Dermis blood vessel endothelial cell (primary cell): ENCODE measurements at regions not wholly inside any gene's neighbourhood (a gene's known extent, or its start where the extent isn't known, plus 50 kb on each side); places are given as distances from the start of the nearest gene placed in this dataset.

Source experiments
- DNase-seq: peaks from one replicate; pipeline ENCODE4 v3.0.0; 2010

DNA sequence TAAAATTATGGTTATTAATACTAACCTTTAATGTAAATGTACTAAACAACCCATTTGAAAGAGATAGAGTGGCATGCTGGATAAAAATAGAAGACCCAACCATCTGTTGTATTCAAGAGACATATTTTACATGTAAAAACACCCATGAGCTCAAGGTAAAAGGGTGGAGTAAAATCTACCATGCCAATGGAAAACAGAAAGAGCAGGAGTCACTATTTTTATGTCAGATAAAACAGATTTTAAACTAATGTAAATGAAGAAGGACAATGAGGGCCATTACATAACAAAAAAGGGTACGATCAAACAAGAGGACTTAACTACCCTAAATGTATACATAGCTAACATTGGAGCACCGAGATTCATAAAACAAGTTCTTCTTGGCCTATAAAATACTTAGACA is 66.3 kb downstream of the ITM2A start:
- DNase-seq, result no peak

DNA sequence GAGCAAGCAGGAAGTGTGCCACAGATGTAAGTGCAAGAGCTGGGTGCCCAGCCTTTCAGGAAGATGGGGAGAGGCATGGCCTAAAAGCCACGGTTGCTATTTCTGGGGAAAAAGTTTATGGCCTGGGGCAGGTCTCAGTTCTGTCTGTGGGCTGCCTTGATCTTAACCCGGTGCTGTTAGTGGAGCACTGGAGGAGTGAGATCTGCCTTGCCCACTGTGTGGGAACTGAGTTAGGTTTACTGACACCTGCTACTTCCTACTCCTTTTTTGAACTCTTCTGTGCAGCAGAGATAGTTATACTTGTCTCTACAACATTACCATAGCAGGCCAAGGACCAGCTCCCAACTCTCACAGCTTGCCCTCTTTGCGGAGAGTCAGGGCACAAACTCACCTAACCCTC is 76.5 kb downstream of the ITM2A start:
- no peak for DNase-seq

- DNase-seq, result no peak
Measured at GRCh38 chrX:79288733-79289132, 78.4 kb downstream of the ITM2A start.

DNA sequence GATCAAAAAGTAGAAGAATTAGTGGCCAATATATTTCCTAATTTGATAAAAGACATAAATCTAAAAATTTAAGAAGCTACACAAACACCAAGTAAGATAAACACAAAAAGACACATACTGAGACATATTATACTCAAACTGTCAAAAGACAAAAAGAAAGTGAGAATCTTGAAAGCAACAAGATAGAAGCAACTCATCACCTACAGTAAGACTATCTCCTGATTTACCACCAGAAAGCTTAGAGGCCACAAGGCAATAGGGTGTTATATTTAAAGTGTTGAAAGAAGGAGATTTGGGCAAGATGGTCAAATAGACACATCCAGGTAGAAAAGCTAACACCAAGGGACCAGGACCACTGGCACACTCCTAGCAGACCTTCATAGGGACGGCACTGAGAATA is 79.4 kb downstream of the ITM2A start:
- DNase-seq, result no peak

DNA sequence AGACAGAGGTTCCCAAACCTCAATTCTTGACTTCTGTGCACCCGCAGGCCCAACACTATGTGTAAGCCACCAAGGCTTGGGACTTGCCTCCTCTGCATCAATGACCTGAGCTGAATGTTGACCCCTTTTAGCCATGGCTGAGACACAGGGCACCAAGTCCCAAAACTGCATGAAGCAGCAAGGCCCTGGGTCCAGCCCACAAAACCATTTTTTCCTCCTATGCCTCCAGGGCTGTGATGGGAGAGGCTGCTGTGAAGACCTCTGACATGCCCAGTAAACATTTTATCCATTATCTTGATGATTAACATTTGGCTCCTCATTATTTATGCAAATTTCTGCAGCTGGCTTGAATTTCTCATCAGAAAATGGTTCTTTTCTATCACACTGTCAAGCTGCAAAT is 85.4 kb downstream of the ITM2A start:
- DNase-seq, result no peak

- peak; percentile 59 for DNase-seq
Measured at GRCh38 chrX:79270401-79270800, 96.7 kb downstream of the ITM2A start.

DNA sequence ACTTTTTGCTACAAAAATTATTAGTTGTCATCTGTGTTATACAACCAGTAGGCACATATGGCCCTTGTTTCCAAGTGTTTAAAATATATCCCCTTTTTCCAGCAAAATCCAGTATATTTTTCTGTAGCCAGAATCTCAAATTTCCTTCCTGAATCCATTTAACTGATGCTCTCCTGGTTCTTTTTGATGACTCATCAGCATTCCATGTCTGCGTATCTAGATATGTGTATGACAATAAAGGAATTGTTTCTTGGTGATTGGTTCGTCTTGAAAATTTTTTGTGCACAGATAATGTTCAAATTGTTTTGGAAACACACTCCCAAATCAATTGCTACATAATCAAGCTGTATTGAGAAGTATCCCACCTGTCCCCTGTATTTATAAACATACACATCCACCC is 98.3 kb downstream of the ITM2A start:
- peak; percentile 27 for DNase-seq

DNA sequence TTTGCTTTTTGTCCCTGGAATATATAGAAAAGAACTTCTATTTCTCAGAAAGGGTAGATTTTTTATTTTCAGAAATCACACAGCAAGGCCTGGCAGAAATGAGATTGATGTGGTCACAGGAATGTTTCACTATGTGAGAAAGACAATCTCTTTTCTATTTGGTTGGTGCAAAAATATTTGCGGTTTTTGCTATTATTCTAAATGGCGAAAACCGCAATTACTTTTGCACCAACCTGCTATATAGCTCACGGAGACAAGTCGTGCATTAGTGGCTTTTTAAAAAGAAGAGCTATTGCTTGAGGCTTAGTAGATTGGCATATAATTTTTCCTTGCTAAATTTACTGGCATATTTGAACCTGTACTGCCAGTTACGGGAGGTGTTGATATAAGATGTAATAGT is 100.4 kb downstream of the ITM2A start:
- no peak for DNase-seq

DNA sequence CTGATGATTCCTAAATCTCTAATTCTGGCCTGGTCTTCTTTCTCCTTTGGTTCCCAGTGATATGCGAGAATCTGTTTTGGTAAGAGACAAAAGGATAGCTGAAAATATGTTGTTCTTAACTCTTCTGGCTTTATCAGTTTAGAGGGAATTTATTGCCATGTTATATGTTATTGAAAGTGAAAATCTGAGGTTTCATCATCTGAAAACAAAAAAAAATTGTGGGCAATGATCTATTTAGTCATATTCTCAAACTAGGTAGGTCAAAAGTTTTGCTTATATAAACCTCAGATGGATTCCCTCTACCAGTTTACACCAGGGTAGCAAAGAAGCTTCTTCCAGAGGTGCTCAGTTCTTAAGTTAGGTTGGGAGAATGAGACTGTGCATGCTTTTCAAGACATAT is 103.6 kb downstream of the ITM2A start:
- DNase-seq, result no peak

GRCh38 chrX:79259073-79259689 is 108.0 kb downstream of the ITM2A start:
- DNase-seq, result no peak

DNA sequence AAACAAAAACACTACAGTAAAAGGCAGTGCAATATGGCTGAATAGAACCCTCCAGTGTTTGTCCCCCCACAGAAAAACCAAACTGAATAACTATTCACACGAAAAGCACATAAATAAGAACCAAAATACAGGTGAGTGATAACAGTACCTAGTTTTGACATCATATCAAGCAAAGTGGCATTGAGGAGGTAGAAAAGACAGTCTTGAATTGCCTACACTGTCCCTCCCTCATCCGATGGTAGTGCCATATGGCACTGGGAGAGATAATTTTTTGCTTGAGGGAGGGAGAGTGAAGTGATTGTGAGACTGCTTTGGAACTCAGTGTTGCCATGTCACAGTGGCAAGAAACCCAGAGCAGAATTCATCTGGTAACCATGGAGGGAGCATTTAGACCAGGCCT is 99.2 kb downstream of the GPR174 start:
- DNase-seq, result no peak

DNA sequence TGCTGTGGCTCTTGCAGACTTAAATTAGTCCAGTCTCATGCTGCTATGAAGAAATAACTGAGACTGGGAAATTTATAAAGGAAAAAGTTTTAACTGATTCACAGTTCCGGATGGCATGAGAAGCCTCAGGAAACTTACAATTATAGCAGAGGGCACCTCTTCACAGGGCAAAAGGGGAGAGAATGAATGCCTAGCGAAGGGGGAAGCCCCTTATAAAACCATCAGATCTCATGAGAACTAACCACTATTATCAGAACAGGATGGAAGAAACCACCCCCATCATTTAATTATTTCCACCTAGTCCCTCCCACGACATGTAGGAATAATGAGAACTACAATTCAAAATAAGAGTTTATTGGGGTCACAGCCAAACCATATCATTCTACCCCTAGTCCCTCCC is 91.4 kb downstream of the GPR174 start:
- no peak for DNase-seq

- DNase-seq, result no peak
Measured at GRCh38 chrX:79231662-79232061, 87.2 kb downstream of the GPR174 start.
